ENCODE measurements at regions not wholly inside any gene's neighbourhood (a gene's known extent, or its start where the extent isn't known, plus 50 kb on each side); places are given as distances from the start of the nearest gene placed in this dataset.

DNA sequence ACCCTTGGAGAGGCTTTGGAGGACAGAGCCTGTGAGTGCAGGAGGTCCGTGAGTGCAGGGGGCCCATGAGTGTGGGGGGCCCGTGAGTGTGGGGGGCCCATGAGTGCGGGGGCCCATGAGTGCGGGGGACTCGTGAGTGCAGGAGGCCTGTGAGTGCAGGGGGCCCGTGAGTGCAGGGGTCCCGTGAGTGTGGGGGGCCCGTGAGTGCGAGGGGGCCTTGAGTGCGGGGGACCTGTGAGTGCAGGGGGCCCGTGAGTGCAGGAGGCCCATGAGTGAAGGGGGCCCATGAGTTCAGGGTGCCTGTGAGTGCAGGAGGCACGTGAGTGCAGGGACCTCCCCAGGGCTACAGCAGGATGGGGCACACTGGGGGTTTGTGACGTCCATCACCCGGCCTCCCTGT lies 108.3 kb upstream of the TTC34 start:
- intact Hi-C loops (cut with micrococcal nuclease), result no loop called here
- Mint-ChIP-seq H3K9me3 (no peaks in the 10 kb centered on the region), H3K36me3 (ENCODE audit: low read depth) (no peaks in the 10 kb centered on the region), H3K27ac (no peak overlapping the region), H3K4me1 (no peaks in the 10 kb centered on the region), H3K4me3 (no peak overlapping the region), H3K27me3 (no peaks in the 10 kb centered on the region)
- DNase-seq, result no peak

DNA sequence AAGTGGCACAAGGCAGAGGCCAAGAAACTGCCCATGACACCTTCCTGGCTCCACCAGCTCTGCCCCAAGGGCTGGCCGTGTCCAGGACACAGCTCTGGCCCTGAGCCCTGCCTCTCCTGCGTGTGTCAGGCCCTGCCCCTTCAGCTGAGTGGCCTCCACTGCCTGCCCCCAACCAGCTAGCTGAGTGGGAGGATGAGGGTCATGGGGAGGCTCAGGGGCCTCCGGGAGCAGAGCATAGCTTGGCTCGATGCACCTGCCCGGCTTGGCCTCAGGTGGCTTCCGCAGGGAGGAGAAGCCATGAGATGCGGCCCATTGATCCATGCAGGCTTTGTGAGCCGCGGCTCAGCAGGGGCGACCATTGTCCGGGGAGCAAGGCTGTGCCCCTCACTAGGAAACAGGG lies 108.7 kb upstream of the TTC34 start:
- Mint-ChIP-seq H3K27ac (no peak overlapping the region), H3K36me3 (ENCODE audit: low read depth) (no peaks in the 10 kb centered on the region), H3K4me1 (no peaks in the 10 kb centered on the region), H3K4me3 (no peak overlapping the region), H3K9me3 (no peaks in the 10 kb centered on the region), H3K27me3 (no peaks in the 10 kb centered on the region)
- intact Hi-C loops (cut with micrococcal nuclease), result no loop called here
- no peak for DNase-seq

DNA sequence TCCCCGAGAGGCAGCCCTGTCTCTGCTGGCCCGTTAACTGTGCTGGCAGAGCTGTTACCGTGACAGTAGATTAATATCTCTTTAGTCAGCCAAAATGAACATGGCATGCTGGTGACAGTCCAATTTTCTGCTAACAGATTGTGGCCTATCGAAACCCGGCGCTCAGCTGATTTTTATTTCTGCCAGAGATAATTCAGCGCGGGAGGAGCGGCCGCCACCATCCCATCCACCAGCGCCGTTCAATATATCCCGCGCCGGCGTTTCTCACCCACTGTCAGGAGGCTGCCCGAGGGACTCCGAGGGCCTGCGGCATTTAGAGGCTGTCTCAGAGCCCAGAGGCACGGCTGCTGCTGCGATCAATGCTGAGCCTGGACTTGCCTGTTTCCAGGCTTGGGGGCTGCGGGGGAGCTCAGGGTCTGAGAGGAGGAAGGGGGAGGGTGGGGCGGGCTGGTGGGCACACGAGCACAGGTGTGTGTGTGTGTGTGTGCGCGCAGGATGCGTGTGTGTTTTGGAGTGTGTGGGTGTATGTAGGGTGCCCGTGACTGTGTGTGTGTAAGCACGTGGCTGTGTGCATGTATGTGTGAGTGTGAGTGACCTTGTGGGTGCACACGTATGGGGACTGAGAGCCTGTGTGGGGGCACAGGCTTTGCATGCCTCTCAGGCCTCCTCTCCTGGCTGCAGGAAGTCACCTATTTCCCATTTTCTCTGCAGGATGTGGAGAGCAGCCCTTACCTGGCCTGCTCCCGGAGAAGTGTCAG lies 109.7 kb upstream of the ACTRT2 start:
- no peak for DNase-seq
- intact Hi-C loops (cut with micrococcal nuclease), result no loop called here
- H3K9me3 Mint-ChIP-seq, result peaks cover 8% of the 10 kb centered on the region
- no peak overlapping the region for H3K27ac Mint-ChIP-seq
- no peaks in the 10 kb centered on the region for H3K36me3 Mint-ChIP-seq (ENCODE audit: low read depth)
- H3K27me3 Mint-ChIP-seq, result no peaks in the 10 kb centered on the region
- no peaks in the 10 kb centered on the region for H3K4me1 Mint-ChIP-seq
- H3K4me3 Mint-ChIP-seq, result no peak overlapping the region

DNA sequence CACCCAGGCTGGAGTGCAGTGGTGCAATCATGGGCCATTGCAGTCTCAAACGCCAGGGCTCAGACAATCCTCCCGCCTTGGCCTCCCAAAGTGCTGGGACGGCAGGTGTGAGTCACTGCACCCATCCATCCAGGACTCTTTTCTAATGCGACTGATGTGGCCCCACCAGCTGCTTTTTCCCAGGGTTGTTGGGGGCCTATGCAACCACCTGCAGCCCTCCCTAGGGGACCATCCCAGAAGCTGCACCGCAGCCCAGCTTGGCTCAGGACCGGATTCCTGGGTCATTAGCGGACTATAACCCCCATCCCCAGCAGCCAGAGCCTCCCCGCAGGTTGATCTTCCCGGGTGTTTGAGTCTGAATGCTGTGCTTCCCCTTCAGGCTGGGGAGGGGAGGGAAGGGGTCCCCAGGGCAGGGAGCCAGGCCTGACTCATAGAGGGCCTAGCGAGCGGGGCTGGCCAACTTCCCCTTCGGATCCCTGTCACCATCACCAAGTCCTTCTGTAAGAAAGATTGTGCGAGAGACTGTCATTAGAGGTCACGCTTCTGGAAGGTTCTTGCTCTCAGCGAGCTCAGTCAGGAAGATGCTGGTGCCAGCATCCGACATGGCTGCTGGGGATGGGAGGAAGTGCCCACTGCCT lies 108.7 kb upstream of the ACTRT2 start:
- no peak for DNase-seq
- no peaks in the 10 kb centered on the region for H3K4me1 Mint-ChIP-seq
- H3K36me3 Mint-ChIP-seq (ENCODE audit: low read depth), result no peaks in the 10 kb centered on the region
- no peak overlapping the region for H3K27ac Mint-ChIP-seq
- intact Hi-C loops (cut with micrococcal nuclease), result no loop called here
- peaks cover 8% of the 10 kb centered on the region for H3K9me3 Mint-ChIP-seq
- H3K4me3 Mint-ChIP-seq, result no peak overlapping the region
- H3K27me3 Mint-ChIP-seq, result no peaks in the 10 kb centered on the region

- Mint-ChIP-seq H3K27me3 (no peaks in the 10 kb centered on the region), H3K9me3 (peaks cover 8% of the 10 kb centered on the region), H3K4me3 (no peak overlapping the region), H3K27ac (no peak overlapping the region), H3K4me1 (no peaks in the 10 kb centered on the region), H3K36me3 (ENCODE audit: low read depth) (no peaks in the 10 kb centered on the region)
- no peak for DNase-seq
- intact Hi-C loops (cut with micrococcal nuclease), result no loop called here
These were observed 108.2 kb upstream of the ACTRT2 start for GRCh38 chr1:2913091-2913490.

- Mint-ChIP-seq H3K4me3 (no peak overlapping the region), H3K4me1 (no peaks in the 10 kb centered on the region), H3K9me3 (peaks cover 8% of the 10 kb centered on the region), H3K36me3 (ENCODE audit: low read depth) (no peaks in the 10 kb centered on the region), H3K27ac (no peak overlapping the region), H3K27me3 (no peaks in the 10 kb centered on the region)
- intact Hi-C loops (cut with micrococcal nuclease), result no loop called here
- DNase-seq, result no peak
These were observed 106.6 kb upstream of the ACTRT2 start for GRCh38 chr1:2914702-2915101.

DNA sequence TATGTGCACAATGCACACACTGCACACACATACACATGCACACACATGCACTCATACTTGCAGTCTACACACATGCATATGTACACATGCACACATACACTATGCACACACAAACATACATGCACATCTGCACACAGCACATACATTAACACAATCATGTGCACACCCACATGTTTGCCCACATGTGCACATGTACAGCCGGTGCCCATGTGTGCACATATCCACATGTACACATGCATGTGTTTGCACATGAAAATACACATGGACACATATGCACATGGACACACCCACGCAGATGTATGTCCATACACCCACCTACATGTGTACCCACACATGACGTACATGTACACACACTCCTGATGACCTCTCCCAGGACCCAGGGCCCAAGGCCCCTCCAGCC lies 105.1 kb upstream of the ACTRT2 start:
- DNase-seq, result no peak
- Mint-ChIP-seq H3K4me1 (no peaks in the 10 kb centered on the region), H3K27me3 (no peaks in the 10 kb centered on the region), H3K36me3 (ENCODE audit: low read depth) (no peaks in the 10 kb centered on the region), H3K4me3 (no peak overlapping the region), H3K9me3 (peaks cover 8% of the 10 kb centered on the region), H3K27ac (no peak overlapping the region)
- intact Hi-C loops (cut with micrococcal nuclease), result no loop called here

DNA sequence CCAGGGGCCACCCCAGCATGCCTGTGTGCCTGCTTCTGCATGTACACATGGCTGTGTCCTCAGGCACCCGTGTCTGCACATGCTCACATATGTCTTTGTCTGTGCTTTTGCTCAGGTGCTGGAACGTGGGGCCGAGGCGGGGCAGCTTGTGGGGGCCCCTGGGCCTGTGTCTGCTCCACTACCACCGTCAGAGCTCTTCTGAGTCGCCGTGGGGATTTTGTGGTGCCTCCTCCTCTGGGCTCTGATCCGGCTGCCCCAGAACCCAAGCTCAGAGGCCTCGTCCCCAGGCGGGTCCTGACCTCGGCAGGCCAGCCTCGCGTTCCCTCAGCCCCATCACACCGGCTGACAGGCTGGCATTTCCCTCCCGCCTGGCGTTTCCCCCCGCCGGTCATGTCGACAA lies 104.6 kb upstream of the ACTRT2 start:
- H3K27me3 Mint-ChIP-seq, result no peaks in the 10 kb centered on the region
- H3K9me3 Mint-ChIP-seq, result peaks cover 8% of the 10 kb centered on the region
- H3K4me1 Mint-ChIP-seq, result no peaks in the 10 kb centered on the region
- H3K4me3 Mint-ChIP-seq, result no peak overlapping the region
- no peak for DNase-seq
- no peaks in the 10 kb centered on the region for H3K36me3 Mint-ChIP-seq (ENCODE audit: low read depth)
- H3K27ac Mint-ChIP-seq, result no peak overlapping the region
- intact Hi-C loops (cut with micrococcal nuclease), result no loop called here

DNA sequence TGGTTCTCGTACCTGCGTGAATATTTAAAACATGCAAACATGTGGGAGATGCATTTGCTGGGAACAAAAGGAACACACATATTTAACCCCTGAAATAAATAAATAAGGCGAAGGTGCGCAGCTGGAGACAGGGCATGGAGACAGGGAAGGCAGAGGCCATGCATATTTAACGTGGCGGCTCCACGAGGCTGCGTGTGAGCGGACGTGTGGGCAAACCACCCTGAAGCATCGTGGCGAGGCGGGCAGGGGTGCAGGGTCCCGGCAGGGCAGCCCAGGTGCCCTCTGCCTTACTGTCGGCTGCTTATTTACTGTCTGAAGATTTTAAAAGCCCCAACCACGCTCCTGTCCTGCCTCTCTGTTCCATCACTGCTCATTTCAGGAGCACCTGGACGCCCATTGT lies 104.0 kb upstream of the ACTRT2 start:
- no peak for DNase-seq
- intact Hi-C loops (cut with micrococcal nuclease), result no loop called here
- Mint-ChIP-seq H3K9me3 (peaks cover 8% of the 10 kb centered on the region), H3K36me3 (ENCODE audit: low read depth) (no peaks in the 10 kb centered on the region), H3K27ac (no peak overlapping the region), H3K4me3 (no peak overlapping the region), H3K4me1 (no peaks in the 10 kb centered on the region), H3K27me3 (no peaks in the 10 kb centered on the region)

DNA sequence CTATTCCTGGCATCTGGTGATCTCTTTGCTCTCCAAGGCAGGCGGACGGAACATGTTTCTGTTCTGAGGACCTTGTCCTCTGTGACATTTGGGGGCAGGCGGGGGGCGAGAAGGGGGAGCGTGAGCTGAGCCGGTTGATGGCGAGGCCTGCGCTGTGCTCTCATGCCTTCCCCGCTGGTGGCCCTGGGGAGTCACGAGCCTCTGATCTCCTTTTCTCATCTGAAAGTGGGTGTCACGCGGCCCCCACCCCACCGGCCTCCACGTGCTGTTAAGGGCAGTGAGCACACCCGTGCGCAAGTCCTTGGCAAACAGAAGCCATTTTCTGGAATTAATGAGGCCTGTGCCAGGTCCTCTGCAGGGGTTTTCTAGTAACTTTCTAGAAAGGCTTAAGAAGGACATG lies 102.8 kb upstream of the ACTRT2 start:
- no peaks in the 10 kb centered on the region for H3K4me1 Mint-ChIP-seq
- H3K4me3 Mint-ChIP-seq, result no peak overlapping the region
- no peaks in the 10 kb centered on the region for H3K27me3 Mint-ChIP-seq
- no peak for DNase-seq
- H3K9me3 Mint-ChIP-seq, result peaks cover 8% of the 10 kb centered on the region
- H3K36me3 Mint-ChIP-seq (ENCODE audit: low read depth), result no peaks in the 10 kb centered on the region
- H3K27ac Mint-ChIP-seq, result no peak overlapping the region
- intact Hi-C loops (cut with micrococcal nuclease), result no loop called here

DNA sequence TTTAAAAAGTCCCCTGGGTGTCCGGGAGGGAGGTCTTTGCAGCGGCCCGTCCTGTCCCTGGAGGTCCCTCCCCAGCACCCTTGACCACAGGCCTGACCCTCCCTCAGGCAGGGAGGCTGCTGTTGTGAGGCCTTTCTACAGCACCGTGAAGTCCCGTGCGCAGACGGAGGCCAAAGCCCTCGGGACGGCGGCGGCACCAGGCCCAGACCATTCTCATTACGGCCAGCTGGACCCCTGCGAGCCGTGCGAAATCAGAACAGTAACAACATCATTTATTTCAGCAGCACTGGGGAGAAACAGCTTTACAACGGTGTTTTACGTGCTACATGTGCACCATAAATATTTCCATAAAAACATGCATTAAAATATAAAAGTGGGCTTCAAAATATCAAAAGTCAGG lies 101.4 kb upstream of the ACTRT2 start:
- no peak overlapping the region for H3K27ac Mint-ChIP-seq
- H3K36me3 Mint-ChIP-seq (ENCODE audit: low read depth), result no peaks in the 10 kb centered on the region
- intact Hi-C loops (cut with micrococcal nuclease), result no loop called here
- peaks cover 8% of the 10 kb centered on the region for H3K9me3 Mint-ChIP-seq
- DNase-seq, result no peak
- no peak overlapping the region for H3K4me3 Mint-ChIP-seq
- H3K27me3 Mint-ChIP-seq, result no peaks in the 10 kb centered on the region
- no peaks in the 10 kb centered on the region for H3K4me1 Mint-ChIP-seq

DNA sequence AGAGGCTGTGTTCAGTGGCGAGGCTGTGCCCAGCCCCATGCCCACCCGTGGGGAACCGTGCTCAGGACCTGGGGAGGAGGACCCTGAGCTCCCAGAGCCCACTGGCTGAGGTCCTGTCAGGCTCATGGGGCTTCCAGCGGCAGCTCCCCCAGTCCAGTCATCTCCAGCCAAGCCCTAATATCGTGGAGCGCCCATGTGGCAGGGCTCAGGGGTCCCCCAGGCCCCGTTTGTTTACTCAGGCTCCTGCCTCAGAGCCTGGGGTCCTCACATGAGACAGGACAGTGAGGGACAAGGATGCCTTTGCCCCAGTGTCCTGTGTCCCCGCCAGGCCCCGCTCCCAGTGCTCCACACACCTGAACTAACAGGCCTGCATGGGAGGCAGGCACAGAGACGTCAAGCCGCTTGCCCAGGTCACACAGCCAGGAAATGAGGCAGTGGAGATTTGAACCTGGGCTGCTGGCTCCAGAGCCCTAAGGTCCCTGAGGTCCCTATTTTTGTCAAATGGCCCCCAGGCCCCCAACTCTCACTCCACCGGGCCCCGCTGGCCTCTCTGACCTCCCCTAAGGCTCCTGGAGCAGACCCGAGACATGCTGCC lies 100.7 kb upstream of the ACTRT2 start:
- H3K4me3 Mint-ChIP-seq, result no peak overlapping the region
- H3K36me3 Mint-ChIP-seq (ENCODE audit: low read depth), result no peaks in the 10 kb centered on the region
- H3K27ac Mint-ChIP-seq, result no peak overlapping the region
- no peaks in the 10 kb centered on the region for H3K27me3 Mint-ChIP-seq
- no peak for DNase-seq
- no peaks in the 10 kb centered on the region for H3K4me1 Mint-ChIP-seq
- intact Hi-C loops (cut with micrococcal nuclease), result no loop called here
- peaks cover 5% of the 10 kb centered on the region for H3K9me3 Mint-ChIP-seq

DNA sequence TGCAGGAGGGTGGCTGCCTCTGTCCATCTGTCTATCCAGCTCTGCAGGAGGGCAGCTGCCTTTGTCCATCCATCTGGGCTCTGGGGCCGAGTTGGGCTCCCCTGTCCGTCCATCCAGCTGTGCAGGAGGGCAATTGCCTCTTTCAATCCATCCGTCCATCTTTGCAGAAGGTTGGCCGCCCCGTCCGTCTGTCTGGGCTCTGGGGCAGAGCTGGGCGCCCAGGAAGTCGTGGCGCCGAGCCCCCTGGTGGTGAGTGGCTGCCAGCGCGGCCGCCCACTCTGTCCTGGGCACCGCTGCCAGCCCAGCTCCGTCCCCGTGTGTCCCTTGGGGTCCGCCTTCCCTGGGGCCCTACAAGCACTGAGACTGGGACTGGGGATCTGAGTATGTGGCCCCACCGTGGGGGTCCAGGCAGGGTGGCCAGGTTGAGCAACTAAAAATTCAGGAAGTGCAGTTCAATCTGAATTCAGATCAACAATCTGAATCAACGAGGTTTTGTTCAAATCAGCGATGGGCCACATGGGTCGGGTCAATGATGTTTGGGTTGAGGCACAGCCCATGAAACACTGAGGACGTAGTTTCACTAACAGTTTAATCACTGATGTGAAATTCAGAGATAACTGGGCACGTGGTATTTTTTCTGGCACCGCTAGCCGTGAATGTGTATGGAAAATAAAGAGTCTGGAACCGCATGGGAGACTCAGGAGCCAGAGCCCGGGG lies 99.1 kb upstream of the ACTRT2 start:
- Mint-ChIP-seq H3K9me3 (no peaks in the 10 kb centered on the region), H3K4me3 (no peak overlapping the region), H3K27ac (no peak overlapping the region), H3K4me1 (no peaks in the 10 kb centered on the region), H3K27me3 (no peaks in the 10 kb centered on the region), H3K36me3 (ENCODE audit: low read depth) (no peaks in the 10 kb centered on the region)
- peak; percentile 77 for DNase-seq
- intact Hi-C loops (cut with micrococcal nuclease), result no loop called here

DNA sequence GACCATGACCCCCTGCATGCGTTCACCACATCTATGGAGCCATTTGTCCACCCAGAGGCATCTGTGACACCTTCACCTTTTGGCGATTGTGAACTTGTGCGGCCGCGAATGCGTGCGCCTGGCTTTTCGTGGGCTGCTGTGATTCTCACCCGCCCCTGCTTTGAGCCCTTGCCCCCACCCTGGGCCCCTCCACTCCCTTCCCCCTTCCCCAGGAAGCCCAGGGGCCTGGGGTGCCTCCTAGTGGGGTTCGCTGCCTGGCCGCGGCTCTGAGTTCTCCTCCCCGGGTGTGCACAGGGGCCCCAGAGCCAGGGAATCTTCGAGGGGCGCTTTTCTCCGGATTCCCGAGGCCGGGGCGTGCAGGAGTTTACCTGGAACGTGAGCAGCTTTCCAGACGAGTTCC lies 97.9 kb upstream of the ACTRT2 start:
- intact Hi-C loops (cut with micrococcal nuclease), result no loop called here
- no peak for DNase-seq
- no peaks in the 10 kb centered on the region for H3K36me3 Mint-ChIP-seq (ENCODE audit: low read depth)

More for the DNA sequence above, 97.9 kb upstream of the ACTRT2 start:
- no peak overlapping the region for H3K4me3 Mint-ChIP-seq
- no peaks in the 10 kb centered on the region for H3K27me3 Mint-ChIP-seq
- H3K27ac Mint-ChIP-seq, result no peak overlapping the region
- H3K9me3 Mint-ChIP-seq, result no peaks in the 10 kb centered on the region
- H3K4me1 Mint-ChIP-seq, result no peaks in the 10 kb centered on the region

All from activated CD4-positive, alpha-beta T cell treated with anti-CD3 and anti-CD28 coated beads, Interleukin-2, amount 10 ng/mL, durations not matched to agents 24 days and 14 days (primary cell).